PC-3 (cell line): ENCODE measurements at regions not wholly inside any gene's neighbourhood (a gene's known extent, or its start where the extent isn't known, plus 50 kb on each side); places are given as distances from the start of the nearest gene placed in this dataset.

Source experiments
- ATAC-seq: fragments of 200-7000 bp; cut with Tn5 transposase; 2 replicates; pipeline ENCODE4 v1.9.1; 2020; ENCODE audit warnings: mild to moderate bottlenecking, moderate library complexity
- BruUV-seq: library from RNA; stranded (reverse); fragments of 400-500 nt; replicated peaks from 2 replicates; lab custom pipeline; 2021; lab: Mats Ljungman, UMichigan
- CTCF ChIA-PET: fragments of 300-600 bp; sonication (Branson Sonifier 250); formaldehyde crosslinking; loops from one replicate; lab custom pipeline; 2022; ENCODE audit warnings: antibody characterized with exemption; lab: Charles Lee
- POLR2A ChIA-PET: fragments of 300-600 bp; sonication (Branson Sonifier 250); formaldehyde crosslinking; loops from one replicate; lab custom pipeline; 2022; ENCODE audit warnings: antibody characterized with exemption; ENCODE audit not compliant: unreplicated experiment; lab: Charles Lee
- DNase-seq: peaks from one replicate; pipeline ENCODE4 v3.0.0-alpha.2; 2015
- H2AFZ ChIP-seq: fragments of 300-600 bp; sonication (generic); 2 replicates; pipeline ENCODE4 v1.6.0; 2016; ENCODE audit warnings: antibody characterized with exemption, low read length
- H3F3A ChIP-seq: fragments of 300-600 bp; sonication (generic); one replicate; pipeline ENCODE4 v1.6.0; 2017; ENCODE audit warnings: antibody characterized with exemption, low read length, control low read depth, mild to moderate bottlenecking; ENCODE audit not compliant: unreplicated experiment
- H3K27ac ChIP-seq: fragments of 300-600 bp; sonication (generic); 2 replicates; pipeline ENCODE4 v1.5.1; 2016; ENCODE audit warnings: mild to moderate bottlenecking, low read length
- H3K27me3 ChIP-seq: fragments of 300-600 bp; sonication (generic); 2 replicates; pipeline ENCODE4 v1.6.1; 2016; ENCODE audit warnings: low read length, mixed read lengths
- H3K36me3 ChIP-seq: fragments of 300-600 bp; sonication (generic); 2 replicates; pipeline ENCODE4 v1.6.1; 2016; ENCODE audit warnings: low read depth, mixed run types, low read length, mixed read lengths
- H3K4me1 ChIP-seq: fragments of 300-600 bp; sonication (generic); 2 replicates; pipeline ENCODE4 v1.5.1; 2016; ENCODE audit warnings: low read length; ENCODE audit not compliant: insufficient read depth
- H3K4me2 ChIP-seq: fragments of 300-600 bp; sonication (generic); 2 replicates; pipeline ENCODE4 v1.6.0; 2016; ENCODE audit warnings: low read length
- H3K4me3 ChIP-seq: fragments of 300-600 bp; sonication (generic); 2 replicates; pipeline ENCODE4 v1.5.1; 2016; ENCODE audit warnings: mild to moderate bottlenecking, low read length, mixed read lengths
- H3K79me2 ChIP-seq: fragments of 300-600 bp; sonication (generic); 2 replicates; pipeline ENCODE4 v1.6.1; 2017; ENCODE audit warnings: low read length, mixed read lengths
- H3K9ac ChIP-seq: fragments of 300-600 bp; sonication (generic); 2 replicates; pipeline ENCODE4 v1.6.0; 2016; ENCODE audit warnings: mild to moderate bottlenecking, low read length
- H3K9me2 ChIP-seq: fragments of 300-600 bp; sonication (generic); replicated peaks from 2 replicates; pipeline ENCODE4 v1.6.1; 2016; ENCODE audit warnings: mixed run types, low read length, mixed read lengths
- H3K9me3 ChIP-seq: fragments of 300-600 bp; sonication (generic); 2 replicates; pipeline ENCODE4 v1.6.1; 2016; ENCODE audit warnings: low read length, mixed read lengths
- H4K20me1 ChIP-seq: fragments of 300-600 bp; sonication (generic); 2 replicates; pipeline ENCODE4 v1.6.1; 2016; ENCODE audit warnings: low read length, mixed read lengths
- EZH2 ChIP-seq: fragments of 300-600 bp; sonication (generic); IDR thresholded peaks from one replicate; pipeline ENCODE4 v1.6.1; 2017; ENCODE audit warnings: antibody characterized with exemption, mild to moderate bottlenecking, low read length; ENCODE audit not compliant: unreplicated experiment
- EZH2phosphoT487 ChIP-seq: fragments of 300-600 bp; sonication (generic); IDR thresholded peaks from 2 replicates; pipeline ENCODE4 v1.6.1; 2018; ENCODE audit warnings: mild to moderate bottlenecking, antibody characterized with exemption, low read length, borderline replicate concordance
- intact Hi-C: fragments of 100-400 bp; cut with micrococcal nuclease; formaldehyde crosslinking; loops from 2 replicates; pipeline ENCODE4 v1.9.0; 2023
- TF ChIP-seq, protein P1 (sequence below): fragments of 300-600 bp; sonication (generic); conservative IDR thresholded peaks from 2 replicates; pipeline ENCODE4 v1.5.1; 2017; ENCODE audit warnings: antibody characterized with exemption, low read depth, mild to moderate bottlenecking, low read length

DNA sequence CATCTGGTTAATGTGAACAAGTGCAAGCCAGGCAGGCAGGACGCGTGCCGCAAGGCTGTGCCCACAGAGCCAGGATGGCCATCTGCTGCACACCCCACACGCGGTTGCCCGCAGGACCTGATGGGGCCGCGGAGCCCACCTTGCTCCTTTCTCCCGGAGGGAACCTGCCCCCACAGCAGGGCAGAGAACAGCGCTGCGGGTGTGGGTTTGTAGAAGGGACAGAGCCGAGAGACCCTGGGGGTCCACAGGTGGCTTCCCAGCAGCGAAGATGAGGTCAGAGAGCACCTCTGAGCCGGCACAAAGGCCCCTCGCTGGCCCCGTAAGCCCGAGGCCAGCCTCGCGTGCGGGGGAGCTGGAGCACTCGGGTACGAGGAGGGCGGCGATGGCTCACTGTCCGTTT is 460.8 kb upstream of the SALL3 start:
- TF ChIP-seq EZH2 (no peak), EZH2phosphoT487 (no peak)
- TF ChIP-seq, protein P1, sequence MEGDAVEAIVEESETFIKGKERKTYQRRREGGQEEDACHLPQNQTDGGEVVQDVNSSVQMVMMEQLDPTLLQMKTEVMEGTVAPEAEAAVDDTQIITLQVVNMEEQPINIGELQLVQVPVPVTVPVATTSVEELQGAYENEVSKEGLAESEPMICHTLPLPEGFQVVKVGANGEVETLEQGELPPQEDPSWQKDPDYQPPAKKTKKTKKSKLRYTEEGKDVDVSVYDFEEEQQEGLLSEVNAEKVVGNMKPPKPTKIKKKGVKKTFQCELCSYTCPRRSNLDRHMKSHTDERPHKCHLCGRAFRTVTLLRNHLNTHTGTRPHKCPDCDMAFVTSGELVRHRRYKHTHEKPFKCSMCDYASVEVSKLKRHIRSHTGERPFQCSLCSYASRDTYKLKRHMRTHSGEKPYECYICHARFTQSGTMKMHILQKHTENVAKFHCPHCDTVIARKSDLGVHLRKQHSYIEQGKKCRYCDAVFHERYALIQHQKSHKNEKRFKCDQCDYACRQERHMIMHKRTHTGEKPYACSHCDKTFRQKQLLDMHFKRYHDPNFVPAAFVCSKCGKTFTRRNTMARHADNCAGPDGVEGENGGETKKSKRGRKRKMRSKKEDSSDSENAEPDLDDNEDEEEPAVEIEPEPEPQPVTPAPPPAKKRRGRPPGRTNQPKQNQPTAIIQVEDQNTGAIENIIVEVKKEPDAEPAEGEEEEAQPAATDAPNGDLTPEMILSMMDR = no peak
- intact Hi-C loops = no loop called here
- no TSS peak for BruUV-seq
- no peak for ATAC-seq
- Histone ChIP-seq H3K36me3 (no peaks in the 10 kb centered on the region), H3K9me2 (no peaks in the 10 kb centered on the region), H3K9me3 (no peaks in the 10 kb centered on the region), H3K9ac (no peak overlapping the region), H3K27me3 (peaks cover 20% of the 10 kb centered on the region), H4K20me1 (no peaks in the 10 kb centered on the region), H3K4me3 (no peak overlapping the region), H3K4me2 (no peak overlapping the region), H2AFZ (no peak overlapping the region), H3K27ac (no peak overlapping the region), H3K4me1 (no peaks in the 10 kb centered on the region), H3K79me2 (no peaks in the 10 kb centered on the region), H3F3A (no peaks in the 10 kb centered on the region)
- ChIA-PET POLR2A (no interaction called here), CTCF (no interaction called here)
- DNase-seq = no peak

DNA sequence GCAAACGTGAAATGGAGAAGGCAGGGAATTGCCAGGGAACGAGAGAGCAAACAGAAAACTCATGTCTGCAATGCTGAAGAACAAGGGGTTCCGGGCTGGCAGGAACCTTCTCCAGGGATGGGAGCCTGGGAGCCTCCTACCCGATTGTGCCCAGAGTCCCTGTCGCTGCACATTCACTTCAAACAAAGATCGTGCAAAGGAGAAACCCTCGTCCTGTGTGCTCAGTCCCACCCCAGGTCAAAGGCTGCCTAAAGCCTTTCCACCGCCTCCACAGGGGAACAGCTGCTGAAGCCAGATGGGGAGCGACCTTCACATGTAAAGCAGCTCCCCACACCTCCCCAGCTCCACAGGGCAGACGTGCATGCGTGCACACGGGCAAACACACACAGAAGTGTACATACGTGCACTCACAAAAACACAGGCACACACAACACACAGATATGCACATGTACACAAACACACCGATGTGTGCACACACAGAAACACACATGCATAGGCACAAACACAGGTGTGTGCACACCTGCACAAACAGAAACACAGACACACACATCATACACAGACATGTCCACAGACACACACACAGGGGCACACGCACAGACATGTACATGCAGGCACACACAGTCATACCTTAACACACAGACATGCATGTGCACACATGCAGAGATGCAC is 460.1 kb upstream of the SALL3 start:
- ChIA-PET CTCF (no interaction called here), POLR2A (no interaction called here)
- no peak overlapping the region for H2AFZ ChIP-seq
- H3K79me2 ChIP-seq = no peaks in the 10 kb centered on the region
- no peak overlapping the region for H3K4me2 ChIP-seq
- H3K27me3 ChIP-seq = peaks cover 20% of the 10 kb centered on the region
- H4K20me1 ChIP-seq = no peaks in the 10 kb centered on the region
- H3K9me3 ChIP-seq = no peaks in the 10 kb centered on the region
- no peak for DNase-seq
- no peak for ATAC-seq
- H3K9me2 ChIP-seq = no peaks in the 10 kb centered on the region
- H3K4me1 ChIP-seq = no peaks in the 10 kb centered on the region
- H3F3A ChIP-seq = no peaks in the 10 kb centered on the region
- H3K4me3 ChIP-seq = no peak overlapping the region
- BruUV-seq = no TSS peak
- H3K9ac ChIP-seq = no peak overlapping the region
- no peaks in the 10 kb centered on the region for H3K36me3 ChIP-seq
- no peak for TF ChIP-seq EZH2phosphoT487
- intact Hi-C loops = no loop called here
- H3K27ac ChIP-seq = no peak overlapping the region

DNA sequence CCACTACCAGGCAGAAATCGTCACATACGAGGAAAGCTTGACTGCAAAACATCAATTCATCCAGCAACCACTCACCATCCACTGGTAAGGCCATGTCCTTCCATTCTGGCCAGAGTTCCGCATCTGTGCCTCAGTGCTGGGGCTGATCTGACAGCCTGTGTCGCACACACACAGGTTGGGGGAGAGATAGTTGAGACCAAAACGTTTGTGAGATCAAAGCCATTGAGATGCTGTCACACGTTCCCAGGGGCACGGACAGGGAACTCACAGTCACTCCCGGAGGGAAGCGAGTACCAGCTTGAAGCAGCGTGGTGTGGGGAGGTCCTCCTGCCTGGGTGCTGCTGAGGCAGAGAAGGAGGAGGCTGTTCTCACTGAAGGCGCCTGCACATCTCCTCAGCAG is 458.5 kb upstream of the SALL3 start:
- H3K9ac ChIP-seq = no peak overlapping the region
- no peaks in the 10 kb centered on the region for H4K20me1 ChIP-seq
- intact Hi-C loops = no loop called here
- BruUV-seq = no TSS peak
- POLR2A ChIA-PET = no interaction called here
- no peak overlapping the region for H3K27ac ChIP-seq
- no peak for ATAC-seq
- H3K27me3 ChIP-seq = peaks cover 27% of the 10 kb centered on the region
- CTCF ChIA-PET = no interaction called here
- H3K9me3 ChIP-seq = no peaks in the 10 kb centered on the region
- TF ChIP-seq EZH2phosphoT487 = no peak
- TF ChIP-seq EZH2 = no peak
- TF ChIP-seq, protein P1 = no peak
- H3K79me2 ChIP-seq = no peaks in the 10 kb centered on the region
- H2AFZ ChIP-seq = no peak overlapping the region
- H3K4me1 ChIP-seq = no peaks in the 10 kb centered on the region
- H3K9me2 ChIP-seq = no peaks in the 10 kb centered on the region
- no peak for DNase-seq
- H3F3A ChIP-seq = no peaks in the 10 kb centered on the region
- no peak overlapping the region for H3K4me2 ChIP-seq
- no peak overlapping the region for H3K4me3 ChIP-seq
- H3K36me3 ChIP-seq = no peaks in the 10 kb centered on the region
